Endothelial cell (in vitro differentiated cells): ENCODE measurements at regions not wholly inside any gene's neighbourhood (a gene's known extent, or its start where the extent isn't known, plus 50 kb on each side); places are given as distances from the start of the nearest gene placed in this dataset.

Experiments used
- DNase-seq: peaks from one replicate; pipeline ENCODE4 v3.0.0; 2021; ENCODE audit warnings: low spot score
- H3K27ac Mint-ChIP-seq: one replicate; pipeline ENCODE4 v1.8.0; 2021; ENCODE audit warnings: mixed read lengths, inconsistent platforms; ENCODE audit not compliant: unreplicated experiment
- H3K27me3 Mint-ChIP-seq: one replicate; pipeline ENCODE4 v1.8.0; 2021; ENCODE audit warnings: mild to moderate bottlenecking, moderate library complexity, mixed read lengths, inconsistent platforms; ENCODE audit not compliant: unreplicated experiment
- H3K36me3 Mint-ChIP-seq: one replicate; pipeline ENCODE4 v1.8.0; 2021; ENCODE audit warnings: mild to moderate bottlenecking, low read depth, mixed read lengths, inconsistent platforms; ENCODE audit not compliant: unreplicated experiment
- H3K4me1 Mint-ChIP-seq: one replicate; pipeline ENCODE4 v1.8.0; 2021; ENCODE audit warnings: mild to moderate bottlenecking, mixed read lengths, inconsistent platforms; ENCODE audit not compliant: unreplicated experiment
- H3K4me3 Mint-ChIP-seq: one replicate; pipeline ENCODE4 v1.8.0; 2021; ENCODE audit warnings: mild to moderate bottlenecking, mixed read lengths, inconsistent platforms; ENCODE audit not compliant: unreplicated experiment
- H3K9me3 Mint-ChIP-seq: one replicate; pipeline ENCODE4 v1.8.0; 2021; ENCODE audit warnings: mixed read lengths, inconsistent platforms; ENCODE audit not compliant: unreplicated experiment
- TF ChIP-seq, protein P1 (sequence below): fragments of 200-600 bp; sonication (generic); IDR thresholded peaks from one replicate; pipeline ENCODE4 v1.5.0; 2021; ENCODE audit warnings: antibody characterized with exemption; ENCODE audit not compliant: unreplicated experiment

DNA sequence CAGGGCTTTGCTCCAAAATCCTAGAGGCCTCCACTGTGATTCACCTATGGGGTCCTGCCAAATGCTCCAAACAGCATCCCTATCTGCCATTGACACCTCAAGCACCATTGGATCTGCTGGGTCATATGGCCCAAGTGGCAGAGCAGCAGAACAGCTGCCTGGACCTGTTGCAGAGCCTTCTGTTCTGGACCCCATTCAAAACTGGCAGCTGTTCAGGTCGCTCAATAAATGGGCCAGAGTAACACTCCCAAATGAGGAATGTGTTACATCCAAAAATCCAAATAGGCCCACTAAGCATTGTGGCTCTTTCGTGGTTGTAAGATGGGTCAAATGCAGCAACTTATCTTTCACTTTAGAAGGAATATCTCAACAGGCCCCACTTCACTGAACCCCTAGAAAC, 783.6 kb downstream of the DCDC2C start:
- no peak for DNase-seq
- Mint-ChIP-seq H3K27me3 (peaks cover 4% of the 10 kb centered on the region), H3K27ac (no peak overlapping the region), H3K4me3 (no peak overlapping the region), H3K4me1 (no peaks in the 10 kb centered on the region), H3K36me3 (peaks cover 4% of the 10 kb centered on the region), H3K9me3 (peaks cover 29% of the 10 kb centered on the region)
- TF ChIP-seq, protein P1, sequence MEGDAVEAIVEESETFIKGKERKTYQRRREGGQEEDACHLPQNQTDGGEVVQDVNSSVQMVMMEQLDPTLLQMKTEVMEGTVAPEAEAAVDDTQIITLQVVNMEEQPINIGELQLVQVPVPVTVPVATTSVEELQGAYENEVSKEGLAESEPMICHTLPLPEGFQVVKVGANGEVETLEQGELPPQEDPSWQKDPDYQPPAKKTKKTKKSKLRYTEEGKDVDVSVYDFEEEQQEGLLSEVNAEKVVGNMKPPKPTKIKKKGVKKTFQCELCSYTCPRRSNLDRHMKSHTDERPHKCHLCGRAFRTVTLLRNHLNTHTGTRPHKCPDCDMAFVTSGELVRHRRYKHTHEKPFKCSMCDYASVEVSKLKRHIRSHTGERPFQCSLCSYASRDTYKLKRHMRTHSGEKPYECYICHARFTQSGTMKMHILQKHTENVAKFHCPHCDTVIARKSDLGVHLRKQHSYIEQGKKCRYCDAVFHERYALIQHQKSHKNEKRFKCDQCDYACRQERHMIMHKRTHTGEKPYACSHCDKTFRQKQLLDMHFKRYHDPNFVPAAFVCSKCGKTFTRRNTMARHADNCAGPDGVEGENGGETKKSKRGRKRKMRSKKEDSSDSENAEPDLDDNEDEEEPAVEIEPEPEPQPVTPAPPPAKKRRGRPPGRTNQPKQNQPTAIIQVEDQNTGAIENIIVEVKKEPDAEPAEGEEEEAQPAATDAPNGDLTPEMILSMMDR = no peak

DNA sequence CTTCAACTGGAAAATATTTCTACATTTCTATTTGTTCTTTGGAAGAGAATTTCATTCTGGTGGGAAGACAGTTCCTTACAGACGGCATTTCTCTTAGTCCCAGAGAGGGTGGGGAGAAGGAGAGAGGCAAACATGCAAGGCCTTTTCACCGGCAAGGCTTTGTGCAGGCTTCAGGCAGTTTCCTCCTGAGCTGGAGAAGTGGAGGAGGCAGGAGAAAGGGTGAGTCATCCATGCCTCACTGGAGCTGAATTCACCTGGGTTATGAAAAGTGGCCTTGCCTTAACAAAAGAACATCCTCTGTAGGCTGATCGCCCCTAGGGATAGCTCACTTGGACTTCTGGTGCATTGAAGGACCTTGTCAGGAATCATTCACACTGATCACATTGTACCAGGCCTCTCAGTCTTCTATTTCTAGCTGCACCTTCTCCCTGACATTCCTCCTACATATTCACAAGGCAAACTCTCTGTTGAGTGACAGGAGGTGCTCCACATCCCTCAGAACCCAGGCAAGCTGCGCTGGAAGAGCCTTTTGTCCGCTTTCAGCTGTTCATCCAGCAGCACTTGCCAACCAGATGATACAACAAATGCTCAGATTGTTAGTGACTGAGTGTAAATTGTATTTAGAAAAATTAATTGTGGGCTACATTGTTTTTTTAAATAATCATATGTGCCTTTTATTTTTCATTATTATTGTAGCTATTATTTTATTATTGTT, 796.1 kb downstream of the DCDC2C start:
- Mint-ChIP-seq H3K27me3 (peaks cover 4% of the 10 kb centered on the region), H3K27ac (no peak overlapping the region)
- TF ChIP-seq, protein P1 = no peak

DNA sequence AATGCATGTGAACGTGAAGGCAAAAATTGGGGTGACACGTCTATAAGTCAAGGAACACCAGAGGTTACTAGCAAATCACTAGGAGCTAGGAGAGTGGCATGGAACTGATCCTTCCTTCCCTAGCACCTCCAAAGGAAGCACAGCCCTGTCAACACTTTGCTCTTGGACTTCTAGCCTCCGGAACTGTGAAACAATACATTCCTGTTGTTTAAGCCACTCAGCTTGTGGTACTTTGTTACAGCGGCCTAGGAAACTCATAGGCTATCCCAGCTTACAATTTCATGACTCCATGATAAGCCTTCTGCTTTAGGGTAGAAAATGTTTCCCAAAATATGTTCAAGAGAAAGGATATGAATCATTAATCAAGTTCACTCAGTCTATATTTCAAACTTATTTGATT, 798.1 kb downstream of the DCDC2C start:
- TF ChIP-seq, protein P1 = no peak
- Mint-ChIP-seq H3K27me3 (peaks cover 4% of the 10 kb centered on the region), H3K36me3 (no peaks in the 10 kb centered on the region), H3K4me3 (no peak overlapping the region), H3K27ac (no peak overlapping the region), H3K9me3 (no peaks in the 10 kb centered on the region), H3K4me1 (no peaks in the 10 kb centered on the region)
- no peak for DNase-seq

More for the DNA sequence above, 796.1 kb downstream of the DCDC2C start:
- no peak for DNase-seq
- H3K9me3 Mint-ChIP-seq = no peaks in the 10 kb centered on the region
- H3K4me1 Mint-ChIP-seq = no peaks in the 10 kb centered on the region
- H3K4me3 Mint-ChIP-seq = no peak overlapping the region
- H3K36me3 Mint-ChIP-seq = no peaks in the 10 kb centered on the region

DNA sequence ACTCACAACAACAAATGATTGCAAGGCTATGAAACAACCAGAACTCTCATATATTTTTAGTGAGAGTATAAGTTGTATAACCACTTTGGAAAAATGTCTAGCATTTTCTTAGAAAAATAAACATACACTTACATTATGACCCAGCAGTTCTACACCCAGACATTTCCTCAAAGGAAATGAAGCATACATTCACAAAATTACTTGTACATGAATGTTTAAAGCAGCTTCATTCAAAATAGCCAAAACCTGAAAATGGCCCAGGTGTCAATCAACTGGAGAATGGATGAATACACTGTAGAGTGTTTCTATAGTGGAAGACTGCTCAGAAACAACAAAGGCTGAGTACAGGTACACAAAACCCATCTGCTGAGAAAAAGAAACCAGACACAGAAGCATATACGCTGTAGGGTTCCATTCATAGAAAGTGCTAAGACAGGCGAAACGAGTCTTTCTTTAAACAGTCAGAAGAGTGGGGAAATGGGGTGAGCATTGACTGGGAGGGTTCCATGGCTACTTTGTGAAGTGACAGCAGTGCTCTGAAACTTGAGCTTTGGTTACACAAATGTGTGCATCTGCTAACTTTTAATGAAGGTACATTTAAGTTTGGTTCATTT, 799.0 kb downstream of the DCDC2C start:
- Mint-ChIP-seq H3K36me3 (no peaks in the 10 kb centered on the region), H3K9me3 (peaks cover 3% of the 10 kb centered on the region), H3K27me3 (peaks cover 4% of the 10 kb centered on the region), H3K4me3 (no peak overlapping the region), H3K4me1 (no peaks in the 10 kb centered on the region), H3K27ac (no peak overlapping the region)
- DNase-seq = no peak
- TF ChIP-seq, protein P1 = no peak

DNA sequence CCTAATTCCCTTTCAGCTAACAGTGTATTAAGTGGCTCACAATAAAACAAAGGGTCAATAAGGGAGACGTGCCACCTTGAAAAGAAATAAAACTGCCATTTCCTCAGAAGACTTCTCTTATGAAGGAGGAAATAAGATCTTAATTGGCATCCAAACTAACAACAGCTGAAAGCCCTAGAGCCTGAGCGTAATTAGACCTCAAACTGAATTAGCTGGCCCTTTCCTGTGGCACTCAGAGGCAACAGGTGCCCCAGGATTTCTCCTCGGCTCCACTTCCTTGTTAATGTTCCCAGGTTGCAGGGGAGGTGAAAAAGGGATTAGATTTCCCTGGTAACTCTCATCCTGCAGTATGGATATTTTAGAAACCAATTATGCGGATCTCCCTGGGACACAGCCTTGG, 804.3 kb downstream of the DCDC2C start:
- Mint-ChIP-seq H3K36me3 (no peaks in the 10 kb centered on the region), H3K9me3 (peaks cover 8% of the 10 kb centered on the region), H3K27ac (no peak overlapping the region), H3K4me3 (no peak overlapping the region), H3K4me1 (no peaks in the 10 kb centered on the region), H3K27me3 (no peaks in the 10 kb centered on the region)
- no peak for DNase-seq
- TF ChIP-seq, protein P1 = no peak
